IMR-90 (cell line): ENCODE measurements at regions not wholly inside any gene's neighbourhood (a gene's known extent, or its start where the extent isn't known, plus 50 kb on each side); places are given as distances from the start of the nearest gene placed in this dataset.

Source experiments
- ATAC-seq: fragments of 200-7000 bp; cut with Tn5 transposase; 2 replicates; pipeline ENCODE4 v1.9.1; 2020; ENCODE audit warnings: low read depth, mild to moderate bottlenecking, moderate library complexity
- BruUV-seq: library from RNA; stranded (reverse); fragments of 400-500 nt; replicated peaks from 2 replicates; lab custom pipeline; 2021; lab: Mats Ljungman, UMichigan
- CTCF ChIA-PET: fragments of 300-600 bp; formaldehyde crosslinking; extraction: SDS; loops from one replicate; lab custom pipeline; 2021; ENCODE audit warnings: antibody characterized with exemption; lab: Yijun Ruan, JAX
- POLR2A ChIA-PET: fragments of 300-600 bp; sonication (Branson Sonifier 250); formaldehyde crosslinking; loops from one replicate; lab custom pipeline; 2022; ENCODE audit warnings: antibody characterized with exemption; ENCODE audit not compliant: unreplicated experiment; lab: Charles Lee
- DNase-seq: peaks from one replicate; pipeline ENCODE4 v3.0.0; 2013
- H2AFZ ChIP-seq: replicated peaks from 2 replicates; pipeline ENCODE3; 2013; ENCODE audit warnings: low read length, mild to moderate bottlenecking; ENCODE audit not compliant: poor library complexity
- H2AK5ac ChIP-seq: 2 replicates; pipeline ENCODE4 v1.6.1; 2013; ENCODE audit warnings: low read depth, low read length, inconsistent platforms
- H2AK9ac ChIP-seq: replicated peaks from 2 replicates; pipeline ENCODE3; 2013; ENCODE audit warnings: mild to moderate bottlenecking, low read depth, low read length, moderate library complexity; ENCODE audit not compliant: poor library complexity
- H2BK120ac ChIP-seq: 2 replicates; pipeline ENCODE4 v1.6.1; 2013; ENCODE audit warnings: low read depth, low read length, inconsistent platforms
- H2BK15ac ChIP-seq: 3 replicates; pipeline ENCODE4 v1.6.1; 2013; ENCODE audit warnings: low read depth, low read length, inconsistent platforms
- H2BK20ac ChIP-seq: 2 replicates; pipeline ENCODE4 v1.6.1; 2013; ENCODE audit warnings: low read depth, mild to moderate bottlenecking, inconsistent platforms, low read length, moderate library complexity
- H2BK5ac ChIP-seq: 2 replicates; pipeline ENCODE4 v1.6.1; 2013; ENCODE audit warnings: mild to moderate bottlenecking, low read depth, low read length, inconsistent platforms; ENCODE audit not compliant: poor library complexity, severe bottlenecking
- H3K14ac ChIP-seq: replicated peaks from 2 replicates; pipeline ENCODE4 v1.6.1; 2013; ENCODE audit warnings: low read depth, low read length, inconsistent platforms
- H3K18ac ChIP-seq: 2 replicates; pipeline ENCODE4 v1.6.1; 2013; ENCODE audit warnings: low read depth, low read length, control low read depth
- H3K23ac ChIP-seq: 2 replicates; pipeline ENCODE4 v1.6.1; 2013; ENCODE audit warnings: low read depth, low read length, inconsistent platforms
- H3K27ac ChIP-seq: 2 replicates; pipeline ENCODE4 v1.5.1; 2013; ENCODE audit warnings: mild to moderate bottlenecking, control low read depth, low read length; ENCODE audit not compliant: insufficient read depth
- H3K27me3 ChIP-seq: 2 replicates; pipeline ENCODE4 v1.6.1; 2013; ENCODE audit warnings: low read length; ENCODE audit not compliant: control insufficient read depth, insufficient read depth
- H3K36me3 ChIP-seq: 2 replicates; pipeline ENCODE4 v1.6.1; 2013; ENCODE audit warnings: low read length, mixed read lengths; ENCODE audit not compliant: control insufficient read depth, insufficient read depth
- H3K4ac ChIP-seq: 2 replicates; pipeline ENCODE4 v1.6.1; 2013; ENCODE audit warnings: low read depth, low read length, inconsistent platforms
- H3K4me1 ChIP-seq: 2 replicates; pipeline ENCODE4 v1.6.1; 2013; ENCODE audit warnings: low read length, mixed read lengths; ENCODE audit not compliant: control insufficient read depth, insufficient read depth
- H3K4me2 ChIP-seq: 2 replicates; pipeline ENCODE4 v1.6.1; 2013; ENCODE audit warnings: low read depth, mild to moderate bottlenecking, control low read depth, low read length, moderate library complexity
- H3K4me3 ChIP-seq: 2 replicates; pipeline ENCODE4 v1.5.1; 2013; ENCODE audit warnings: low read depth, mild to moderate bottlenecking, control low read depth, low read length, moderate library complexity; ENCODE audit not compliant: insufficient read depth
- H3K56ac ChIP-seq: 2 replicates; pipeline ENCODE4 v1.6.1; 2013; ENCODE audit warnings: low read length, inconsistent platforms; ENCODE audit not compliant: insufficient read depth; ENCODE audit errors: extremely low read depth
- H3K79me1 ChIP-seq, 2 experiments: 2 replicates each; pipeline ENCODE4 v1.6.1; 2013; ENCODE audit warnings: low read length in 2 of 2, inconsistent platforms in 1 of 2, low read depth in 1 of 2
- H3K9ac ChIP-seq: 2 replicates; pipeline ENCODE4 v1.6.1; 2013; ENCODE audit warnings: low read depth, low read length, control low read depth
- H3K9me1 ChIP-seq: 2 replicates; pipeline ENCODE4 v1.6.1; 2013; ENCODE audit warnings: low read length, inconsistent platforms; ENCODE audit not compliant: insufficient read depth
- H3K9me3 ChIP-seq: 2 replicates; pipeline ENCODE4 v1.6.1; 2013; ENCODE audit warnings: low read length; ENCODE audit not compliant: control insufficient read depth, insufficient read depth
- H4K20me1 ChIP-seq: 2 replicates; pipeline ENCODE4 v1.6.1; 2013; ENCODE audit warnings: low read length, inconsistent platforms; ENCODE audit not compliant: insufficient read depth
- H4K5ac ChIP-seq: 2 replicates; pipeline ENCODE4 v1.6.1; 2013; ENCODE audit warnings: mild to moderate bottlenecking, low read depth, low read length, control low read depth
- H4K8ac ChIP-seq, 2 experiments: 2 replicates each; pipeline ENCODE4 v1.6.1; 2013; ENCODE audit warnings: low read depth in 2 of 2, low read length in 2 of 2, control low read depth in 1 of 2, inconsistent platforms in 1 of 2
- H4K91ac ChIP-seq: 2 replicates; pipeline ENCODE4 v1.6.1; 2013; ENCODE audit warnings: low read depth, low read length, inconsistent platforms; ENCODE audit not compliant: insufficient read depth
- BHLHE40 ChIP-seq: fragments of 150-350 bp; IDR thresholded peaks from 2 replicates; pipeline ENCODE4 v1.6.1; 2016; ENCODE audit warnings: mild to moderate bottlenecking, low read depth, low read length
- CEBPB ChIP-seq: IDR thresholded peaks from 2 replicates; pipeline ENCODE4 v1.6.1; 2012; ENCODE audit warnings: low read depth, low read length, improper control_type of control experiment
- CTCF ChIP-seq: conservative IDR thresholded peaks from 2 replicates; pipeline ENCODE4 v1.5.1; 2012; ENCODE audit warnings: mild to moderate bottlenecking, low read depth, low read length, improper control_type of control experiment
- FOS ChIP-seq: fragments of 150-350 bp; IDR thresholded peaks from 2 replicates; pipeline ENCODE4 v1.6.1; 2016; ENCODE audit warnings: low read depth, low read length
- MAFK ChIP-seq: IDR thresholded peaks from 2 replicates; pipeline ENCODE4 v1.6.1; 2012; ENCODE audit warnings: low read depth, low read length, improper control_type of control experiment
- NFE2L2 ChIP-seq: fragments of 150-350 bp; IDR thresholded peaks from 2 replicates; pipeline ENCODE4 v1.6.1; 2016; ENCODE audit warnings: low read depth, mild to moderate bottlenecking, low read length
- RCOR1 ChIP-seq: IDR thresholded peaks from 2 replicates; pipeline ENCODE4 v1.6.1; 2012; ENCODE audit warnings: mild to moderate bottlenecking, low read length, improper control_type of control experiment; ENCODE audit not compliant: insufficient replicate concordance
- SMC3 ChIP-seq: fragments of 150-350 bp; IDR thresholded peaks from 2 replicates; pipeline ENCODE4 v1.6.1; 2016; ENCODE audit warnings: low read depth, mild to moderate bottlenecking, antibody characterized with exemption, low read length, moderate library complexity
- WGBS, 2 experiments: methylation state at CpG; one replicate each; pipeline versions ENCODE4 v1.1.5 to v1.1.7; 2013; ENCODE audit warnings: missing lambda C conversion rate in 2 of 2; ENCODE audit not compliant: insufficient read length in 1 of 2; ENCODE audit errors: extremely low coverage in 2 of 2; 5-methylcytosine and 5-hydroxymethylcytosine counted together
- dilution Hi-C: fragments of 300-500 bp; cut with HindIII; formaldehyde crosslinking; loops from one replicate; pipeline ENCODE4 v1.14.3; 2018; ENCODE audit warnings: low sequenced_read_pairs; ENCODE audit not compliant: unreplicated experiment
- in situ Hi-C: fragments of 300-500 bp; cut with MboI; formaldehyde crosslinking; loops from 3 replicates; pipeline ENCODE4 v1.14.3; 2019; ENCODE audit warnings: low sequenced_read_pairs, inconsistent platforms, mixed read lengths
- intact Hi-C: fragments of 100-400 bp; cut with micrococcal nuclease; formaldehyde crosslinking; loops from 2 replicates; pipeline ENCODE4 v1.10.0; 2022

GRCh38 chr3:70571696-70572095 lies 259.3 kb upstream of the MDFIC2 start:
- H2AK5ac ChIP-seq: no peak overlapping the region
- ATAC-seq: no peak
- H2BK120ac ChIP-seq: no peak overlapping the region
- H4K20me1 ChIP-seq: no peaks in the 10 kb centered on the region
- no peak overlapping the region for H2BK5ac ChIP-seq
- H3K14ac ChIP-seq: no peak overlapping the region
- no peak overlapping the region for H4K91ac ChIP-seq
- in situ Hi-C loops: no loop called here
- H3K4ac ChIP-seq: no peak overlapping the region
- no peaks in the 10 kb centered on the region for H3K79me1 ChIP-seq
- H4K5ac ChIP-seq: no peak overlapping the region
- H3K9me1 ChIP-seq: no peaks in the 10 kb centered on the region
- dilution Hi-C loops: no loop called here
- no peak overlapping the region for H3K9ac ChIP-seq
- H2AK9ac ChIP-seq: no peak overlapping the region
- H3K56ac ChIP-seq: no peak overlapping the region
- H3K9me3 ChIP-seq: no peaks in the 10 kb centered on the region
- TF ChIP-seq CTCF: no peak
- TF ChIP-seq RCOR1: no peak
- TF ChIP-seq MAFK: no peak
- TF ChIP-seq FOS: no peak
- no peak for TF ChIP-seq CEBPB
- TF ChIP-seq SMC3: no peak
- no peak for TF ChIP-seq NFE2L2
- no peak for TF ChIP-seq BHLHE40
- no peak overlapping the region for H2AFZ ChIP-seq
- no peak overlapping the region for H4K8ac ChIP-seq
- DNase-seq: no peak
- H2BK20ac ChIP-seq: no peak overlapping the region
- no peak overlapping the region for H3K27ac ChIP-seq
- H2BK15ac ChIP-seq: no peak overlapping the region
- H3K4me3 ChIP-seq: no peak overlapping the region
- no peak overlapping the region for H3K4me2 ChIP-seq
- H3K4me1 ChIP-seq: no peaks in the 10 kb centered on the region
- no peak overlapping the region for H3K18ac ChIP-seq
- no peaks in the 10 kb centered on the region for H3K36me3 ChIP-seq
- no TSS peak for BruUV-seq
- H3K27me3 ChIP-seq: peaks cover 20% of the 10 kb centered on the region; the same call in 1 of the 2 replicates
- intact Hi-C loops: no loop called here
- no peak overlapping the region for H3K23ac ChIP-seq
- CTCF ChIA-PET: no interaction called here
- POLR2A ChIA-PET: interaction anchor here (0.6 kb wide), 1 partner anchor 726 kb away, joined by 3 read pairs; no protein-coding TSS in a partner anchor
- no CpG with 5 or more reads among the region's 1 CpG for WGBS, 2 experiments
